C4-2B (cell line): ENCODE measurements at regions not wholly inside any gene's neighbourhood (a gene's known extent, or its start where the extent isn't known, plus 50 kb on each side); places are given as distances from the start of the nearest gene placed in this dataset.

Experiments
- CTCF ChIP-seq: fragments of 450-650 bp; conservative IDR thresholded peaks from 2 replicates; pipeline ENCODE4 v1.5.1; 2017; ENCODE audit warnings: mild to moderate bottlenecking
- ZFX ChIP-seq: fragments of 450-650 bp; IDR thresholded peaks from 2 replicates; pipeline ENCODE4 v1.6.1; 2017

GRCh38 chr15:84143753-84144314 lies 91.7 kb upstream of the GOLGA6L4 start:
- TF ChIP-seq CTCF (no peak), ZFX (no peak)
